ENCODE measurements at regions not wholly inside any gene's neighbourhood (a gene's known extent, or its start where the extent isn't known, plus 50 kb on each side); places are given as distances from the start of the nearest gene placed in this dataset.

DNA sequence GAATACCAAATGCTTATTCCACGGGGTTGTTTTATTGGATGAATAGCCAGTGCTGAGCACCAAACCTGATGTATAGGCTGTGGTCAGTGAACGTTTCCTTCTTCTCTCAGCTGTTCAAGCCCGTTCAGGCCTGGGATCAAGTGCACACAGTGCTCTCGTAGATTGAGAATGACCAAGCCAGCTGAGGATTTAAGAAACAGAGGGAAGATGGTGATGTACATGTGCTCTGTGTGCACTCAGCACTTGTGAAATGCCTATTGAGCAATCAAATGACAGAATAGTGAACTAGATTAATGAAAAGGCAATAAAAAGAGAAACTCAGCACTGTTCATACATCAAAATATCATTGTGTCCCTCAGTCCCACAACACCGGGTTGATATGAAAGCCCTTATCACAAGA is 302.5 kb downstream of the BMPER start:
- TF ChIP-seq EP300 (IDR thresholded peaks at IDR 0.05; ENCODE audit: borderline replicate concordance) (no peak), YY1 (IDR thresholded peaks at IDR 0.05; ENCODE audit: low read depth) (no peak), FOXM1 (IDR thresholded peaks at IDR 0.05; ENCODE audit: borderline replicate concordance, low read depth) (no peak), TEAD4 (IDR thresholded peaks at IDR 0.05) (no peak), CREB1 (IDR thresholded peaks at IDR 0.05; ENCODE audit: low read depth) (no peak), RAD21 (IDR thresholded peaks at IDR 0.05; ENCODE audit: low read depth) (no peak)
- TF ChIP-seq, protein P1, sequence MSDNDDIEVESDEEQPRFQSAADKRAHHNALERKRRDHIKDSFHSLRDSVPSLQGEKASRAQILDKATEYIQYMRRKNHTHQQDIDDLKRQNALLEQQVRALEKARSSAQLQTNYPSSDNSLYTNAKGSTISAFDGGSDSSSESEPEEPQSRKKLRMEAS (IDR thresholded peaks at IDR 0.05), result no peak
- TF ChIP-seq, protein P2, sequence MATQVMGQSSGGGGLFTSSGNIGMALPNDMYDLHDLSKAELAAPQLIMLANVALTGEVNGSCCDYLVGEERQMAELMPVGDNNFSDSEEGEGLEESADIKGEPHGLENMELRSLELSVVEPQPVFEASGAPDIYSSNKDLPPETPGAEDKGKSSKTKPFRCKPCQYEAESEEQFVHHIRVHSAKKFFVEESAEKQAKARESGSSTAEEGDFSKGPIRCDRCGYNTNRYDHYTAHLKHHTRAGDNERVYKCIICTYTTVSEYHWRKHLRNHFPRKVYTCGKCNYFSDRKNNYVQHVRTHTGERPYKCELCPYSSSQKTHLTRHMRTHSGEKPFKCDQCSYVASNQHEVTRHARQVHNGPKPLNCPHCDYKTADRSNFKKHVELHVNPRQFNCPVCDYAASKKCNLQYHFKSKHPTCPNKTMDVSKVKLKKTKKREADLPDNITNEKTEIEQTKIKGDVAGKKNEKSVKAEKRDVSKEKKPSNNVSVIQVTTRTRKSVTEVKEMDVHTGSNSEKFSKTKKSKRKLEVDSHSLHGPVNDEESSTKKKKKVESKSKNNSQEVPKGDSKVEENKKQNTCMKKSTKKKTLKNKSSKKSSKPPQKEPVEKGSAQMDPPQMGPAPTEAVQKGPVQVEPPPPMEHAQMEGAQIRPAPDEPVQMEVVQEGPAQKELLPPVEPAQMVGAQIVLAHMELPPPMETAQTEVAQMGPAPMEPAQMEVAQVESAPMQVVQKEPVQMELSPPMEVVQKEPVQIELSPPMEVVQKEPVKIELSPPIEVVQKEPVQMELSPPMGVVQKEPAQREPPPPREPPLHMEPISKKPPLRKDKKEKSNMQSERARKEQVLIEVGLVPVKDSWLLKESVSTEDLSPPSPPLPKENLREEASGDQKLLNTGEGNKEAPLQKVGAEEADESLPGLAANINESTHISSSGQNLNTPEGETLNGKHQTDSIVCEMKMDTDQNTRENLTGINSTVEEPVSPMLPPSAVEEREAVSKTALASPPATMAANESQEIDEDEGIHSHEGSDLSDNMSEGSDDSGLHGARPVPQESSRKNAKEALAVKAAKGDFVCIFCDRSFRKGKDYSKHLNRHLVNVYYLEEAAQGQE (IDR thresholded peaks at IDR 0.05; ENCODE audit: low read depth), result no peak

DNA sequence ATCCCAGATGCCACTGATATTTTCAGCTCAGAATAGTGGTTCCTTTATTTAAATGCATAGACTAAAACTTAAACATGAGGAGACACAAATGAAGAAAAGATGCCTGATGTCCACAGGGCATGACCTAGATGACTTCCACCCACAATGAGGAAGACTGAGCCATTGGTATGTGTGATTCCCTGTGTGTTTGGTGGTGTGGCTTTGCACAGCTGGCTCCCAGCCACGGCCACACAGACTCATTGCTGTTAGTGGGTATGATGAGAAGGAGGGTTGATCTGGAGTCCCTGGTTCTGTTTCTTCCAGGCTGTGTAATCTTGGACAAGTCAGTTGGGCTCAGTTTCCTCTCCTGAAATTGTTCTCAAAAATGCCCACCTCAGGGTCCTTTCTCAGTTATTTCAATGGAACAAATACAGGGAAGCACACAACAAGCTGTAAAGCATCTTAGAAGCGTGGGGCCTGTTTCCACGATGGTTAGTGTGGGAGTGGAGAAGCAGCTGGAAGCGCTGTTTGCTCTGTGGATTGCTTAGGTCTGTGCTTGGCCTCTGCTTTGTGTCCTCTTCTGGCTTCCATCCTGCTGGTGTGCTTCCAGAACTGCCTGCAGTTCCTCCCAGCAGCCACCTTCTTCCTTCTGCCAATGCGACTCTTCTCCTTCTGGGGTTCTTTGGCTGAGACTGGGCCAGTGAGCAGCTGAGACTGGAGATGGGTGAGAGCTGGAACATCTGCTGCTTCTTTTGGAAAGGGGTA is 303.7 kb downstream of the BMPER start:
- no peak for TF ChIP-seq EGR1 (IDR thresholded peaks at IDR 0.05)
- no peak for TF ChIP-seq CEBPB (IDR thresholded peaks at IDR 0.05)
- TF ChIP-seq RAD21 (IDR thresholded peaks at IDR 0.05; ENCODE audit: low read depth), result no peak
- no peak for TF ChIP-seq EP300 (IDR thresholded peaks at IDR 0.05; ENCODE audit: borderline replicate concordance)
- TF ChIP-seq TEAD4 (IDR thresholded peaks at IDR 0.05), result no peak
- TF ChIP-seq, protein P3, sequence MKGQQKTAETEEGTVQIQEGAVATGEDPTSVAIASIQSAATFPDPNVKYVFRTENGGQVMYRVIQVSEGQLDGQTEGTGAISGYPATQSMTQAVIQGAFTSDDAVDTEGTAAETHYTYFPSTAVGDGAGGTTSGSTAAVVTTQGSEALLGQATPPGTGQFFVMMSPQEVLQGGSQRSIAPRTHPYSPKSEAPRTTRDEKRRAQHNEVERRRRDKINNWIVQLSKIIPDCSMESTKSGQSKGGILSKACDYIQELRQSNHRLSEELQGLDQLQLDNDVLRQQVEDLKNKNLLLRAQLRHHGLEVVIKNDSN (IDR thresholded peaks at IDR 0.05), result no peak
- no peak for TF ChIP-seq TAF1 (IDR thresholded peaks at IDR 0.05; ENCODE audit: low read depth)
- no peak for TF ChIP-seq ZBTB7A (IDR thresholded peaks at IDR 0.05; ENCODE audit: low read depth)
- TF ChIP-seq FOXM1 (IDR thresholded peaks at IDR 0.05; ENCODE audit: borderline replicate concordance, low read depth), result no peak
- no peak for TF ChIP-seq TCF12 (IDR thresholded peaks at IDR 0.05; ENCODE audit: low read depth)

DNA sequence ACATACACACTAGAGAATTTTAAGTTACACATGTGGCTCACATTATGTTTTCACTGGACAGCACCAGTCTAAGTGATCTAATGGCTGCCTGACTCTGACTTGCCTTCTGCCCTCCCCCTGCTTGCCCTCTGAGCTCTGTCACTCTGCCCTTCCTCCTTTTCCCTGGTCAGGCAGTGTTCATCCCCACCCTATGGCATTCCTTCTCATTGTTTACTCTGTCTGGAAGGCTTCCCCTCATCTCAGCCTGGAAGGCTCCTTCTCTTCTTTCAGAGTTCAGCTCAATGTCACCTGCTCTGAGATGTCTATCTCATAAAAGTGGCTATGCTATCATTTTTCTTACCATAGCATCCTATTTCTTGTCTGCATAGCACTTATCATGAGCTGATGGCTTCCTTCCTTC is 305.7 kb downstream of the BMPER start:
- TF ChIP-seq TAF1 (IDR thresholded peaks at IDR 0.05; ENCODE audit: low read depth) (no peak), NFIC (IDR thresholded peaks at IDR 0.05) (no peak), YY1 (IDR thresholded peaks at IDR 0.05; ENCODE audit: low read depth) (no peak), RAD21 (IDR thresholded peaks at IDR 0.05; ENCODE audit: low read depth) (no peak), ZBTB7A (IDR thresholded peaks at IDR 0.05; ENCODE audit: low read depth) (no peak), TEAD4 (IDR thresholded peaks at IDR 0.05) (no peak), CEBPB (IDR thresholded peaks at IDR 0.05) (no peak), FOXM1 (IDR thresholded peaks at IDR 0.05; ENCODE audit: borderline replicate concordance, low read depth) (no peak), TCF12 (IDR thresholded peaks at IDR 0.05; ENCODE audit: low read depth) (no peak)
- TF ChIP-seq, protein P2 (IDR thresholded peaks at IDR 0.05; ENCODE audit: low read depth), result no peak

DNA sequence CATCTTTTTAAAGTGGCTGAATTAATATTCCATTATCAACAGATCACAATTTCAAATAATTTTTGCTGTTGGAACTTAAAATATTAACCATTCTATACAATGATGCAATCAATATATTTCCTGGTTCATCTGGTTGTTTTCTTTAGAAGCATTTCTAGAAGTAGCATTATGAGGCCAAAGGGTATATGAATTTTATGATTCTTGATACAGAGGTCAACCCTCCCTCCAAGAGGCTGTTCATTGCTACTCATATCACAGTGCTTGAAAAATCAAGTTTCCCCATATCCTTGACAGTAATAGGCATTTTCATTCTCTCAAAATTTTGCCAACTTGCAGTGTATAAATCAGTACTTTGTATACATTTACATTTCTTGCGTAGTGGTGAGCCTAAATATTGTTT is 312.6 kb downstream of the BMPER start:
- TF ChIP-seq ZBTB7A (IDR thresholded peaks at IDR 0.05; ENCODE audit: low read depth), result no peak
- TF ChIP-seq RAD21 (IDR thresholded peaks at IDR 0.05; ENCODE audit: low read depth), result no peak
- TF ChIP-seq TEAD4 (IDR thresholded peaks at IDR 0.05), result no peak
- no peak for TF ChIP-seq TCF12 (IDR thresholded peaks at IDR 0.05; ENCODE audit: low read depth)
- no peak for TF ChIP-seq NFIC (IDR thresholded peaks at IDR 0.05)
- no peak for TF ChIP-seq EP300 (IDR thresholded peaks at IDR 0.05; ENCODE audit: borderline replicate concordance)
- TF ChIP-seq, protein P1 (IDR thresholded peaks at IDR 0.05), result no peak
- no peak for TF ChIP-seq EGR1 (IDR thresholded peaks at IDR 0.05)

DNA sequence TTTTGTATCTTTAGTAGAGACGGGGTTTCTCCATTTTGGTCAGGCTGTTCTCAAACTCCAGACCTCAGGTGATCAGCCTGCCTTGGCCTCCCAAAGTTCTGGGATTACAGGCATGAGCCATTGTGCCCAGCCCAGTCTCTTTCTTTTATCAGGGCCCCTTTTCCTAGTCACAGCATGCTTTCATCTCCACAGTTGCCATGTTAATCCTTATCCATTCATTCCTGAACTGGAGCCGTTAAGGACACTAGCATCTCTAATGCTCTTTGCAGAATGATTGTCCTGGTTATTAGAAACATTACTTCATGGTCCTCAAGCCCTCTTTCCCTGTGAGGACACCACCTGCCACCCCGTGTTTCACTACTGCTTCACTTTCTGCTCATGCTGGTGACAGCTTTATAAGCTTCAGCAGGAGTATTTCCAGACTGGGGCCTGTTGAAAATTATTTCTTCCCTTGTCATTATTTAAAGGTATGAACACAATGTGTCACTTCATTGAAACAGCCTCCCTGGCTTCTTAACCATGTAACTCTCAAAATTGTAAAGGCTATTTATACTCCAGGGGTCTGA is 313.9 kb downstream of the BMPER start:
- no peak for TF ChIP-seq CEBPB (IDR thresholded peaks at IDR 0.05)
- no peak for TF ChIP-seq EGR1 (IDR thresholded peaks at IDR 0.05)
- TF ChIP-seq FOXM1 (IDR thresholded peaks at IDR 0.05; ENCODE audit: borderline replicate concordance, low read depth), result no peak
- TF ChIP-seq, protein P2 (IDR thresholded peaks at IDR 0.05; ENCODE audit: low read depth), result no peak
- no peak for TF ChIP-seq TCF12 (IDR thresholded peaks at IDR 0.05; ENCODE audit: low read depth)
- TF ChIP-seq YY1 (IDR thresholded peaks at IDR 0.05; ENCODE audit: low read depth), result no peak
- no peak for TF ChIP-seq CREB1 (IDR thresholded peaks at IDR 0.05; ENCODE audit: low read depth)
- TF ChIP-seq, protein P1 (IDR thresholded peaks at IDR 0.05), result no peak
- no peak for TF ChIP-seq TAF1 (IDR thresholded peaks at IDR 0.05; ENCODE audit: low read depth)
- no peak for TF ChIP-seq NFIC (IDR thresholded peaks at IDR 0.05)
- TF ChIP-seq, protein P3 (IDR thresholded peaks at IDR 0.05), result no peak
- TF ChIP-seq RAD21 (IDR thresholded peaks at IDR 0.05; ENCODE audit: low read depth), result no peak
- no peak for TF ChIP-seq ZBTB7A (IDR thresholded peaks at IDR 0.05; ENCODE audit: low read depth)
- TF ChIP-seq EP300 (IDR thresholded peaks at IDR 0.05; ENCODE audit: borderline replicate concordance), result no peak
- no peak for TF ChIP-seq TEAD4 (IDR thresholded peaks at IDR 0.05)
